Heart right ventricle (tissue), 16 donors: ENCODE measurements at regions not wholly inside any gene's neighbourhood (a gene's known extent, or its start where the extent isn't known, plus 50 kb on each side); places are given as distances from the start of the nearest gene placed in this dataset.

ENCODE experiments used
- ATAC-seq, 8 donors: fragments of 200-7000 bp; cut with Tn5 transposase; one replicate each; pipeline ENCODE4 v1.9.1; 2020; ENCODE audit warnings: mild to moderate bottlenecking in 8 of 8, moderate library complexity in 8 of 8, moderate number of reproducible peaks in 1 of 8
- DNase-seq, 2 donors: peaks; one replicate each; pipeline ENCODE4 v3.0.0-alpha.2; 2020
- H3K27ac ChIP-seq, 10 donors: fragments of 200-600 bp; sonication (generic) in 2 of 10; one replicate each; pipeline versions ENCODE4 v1.5.0 to v1.8.0; 2020 to 2022; ENCODE audit warnings: mild to moderate bottlenecking in 3 of 10
- H3K27me3 ChIP-seq, 7 donors: fragments of 200-600 bp; one replicate each; pipeline ENCODE4 v1.8.0; 2021 to 2022; ENCODE audit warnings: mild to moderate bottlenecking in 2 of 7
- H3K36me3 ChIP-seq, 9 donors: fragments of 200-600 bp; sonication (generic) in 1 of 9; one replicate each; pipeline versions ENCODE4 v1.5.0 to v1.8.0; 2020 to 2022; ENCODE audit warnings: mild to moderate bottlenecking in 2 of 9
- H3K4me1 ChIP-seq, 9 donors: fragments of 200-600 bp; sonication (generic) in 1 of 9; one replicate each; pipeline versions ENCODE4 v1.5.0 to v1.8.0; 2020 to 2022; ENCODE audit warnings: mild to moderate bottlenecking in 4 of 9
- H3K4me3 ChIP-seq, 10 donors: fragments of 200-600 bp; sonication (generic) in 2 of 10; one replicate each; pipeline versions ENCODE4 v1.5.0 to v1.8.0; 2020 to 2022; ENCODE audit warnings: mild to moderate bottlenecking in 7 of 10, moderate library complexity in 2 of 10
- H3K9me3 ChIP-seq, 11 donors: fragments of 200-600 bp in 10 of 11; sonication (generic) in 2 of 11; one replicate each; pipeline versions ENCODE4 v1.5.0 to v1.8.0; 2013 to 2022; ENCODE audit warnings: mild to moderate bottlenecking in 2 of 11, control low read depth in 1 of 11, moderate library complexity in 1 of 11
- CTCF ChIP-seq, 9 donors: fragments of 200-600 bp; sonication (generic) in 2 of 9; IDR thresholded peaks; one replicate each; pipeline versions ENCODE4 v1.5.0 to v1.8.0; 2021 to 2022; ENCODE audit warnings: antibody characterized with exemption in 9 of 9, mild to moderate bottlenecking in 5 of 9, moderate library complexity in 1 of 9
- WGBS, 2 donors: extraction: QIAGEN DNeasy Blood & Tissue Kit; methylation state at CpG; one replicate each; pipeline ENCODE4 v1.1.7; 2013; ENCODE audit warnings: inconsistent platforms in 1 of 2; 5-methylcytosine and 5-hydroxymethylcytosine counted together
- intact Hi-C, 10 donors: fragments of 100-400 bp; cut with DNase I; formaldehyde crosslinking; loops; one replicate each; pipeline versions ENCODE4 v1.11.1 to v1.14.2; 2022
- donor health status: Arrhythmogenic right ventricular cardiomyopathy.
- donor health status: ischemic (EF 13 %, LVEDD 7.1; RV severe dilation, severe dysfunction).
- donor health status: healthy with polysubstance abuse.
- donor health status: DM: no; HTN: yes; CAD: no.
- donor health status: DM: no; HTN: no; CAD: no.
- donor health status: ischemic (EF 25% LVEDD 6.9; RV normal size, moderate dysfunction).
- donor health status: ischemic (EF 25% LVEDD 5.7; RV mildly dilated, moderate dysfunction).
- donor health status: healthy.
- donor health status: DM: yes; HTN: yes; CAD: no.
- donor health status: Ischemic cardiomyopathy.
- donor health status: ischemic (EF 35%, LVEDD 5.7; RV mildly dilated, moderate dysfunction).
- donor health status: nonischemic (EF 11% LVEDD 7.7; RV severe dilation, severe dysfunction).
- donor health status: DM: yes; HTN: yes; CAD: no.
- donor health status: PGD.
- donor health status: ischemic (EF 29% LVEDD 5.4; RV normal size, mild dysfunction).
- donor health status: nonischemic (EF 23%, LVEDD 6.1; RV moderate dilation, normal function).

GRCh38 chr2:195003881-195004471 lies 653.0 kb upstream of the SLC39A10 start:
- H3K9me3 ChIP-seq, result peaks cover 0 to 3% (median 0%) of the 10 kb centered on the region in 11 donors
- 76 to 77% methylated on average over 4 of the region's 4 CpGs for WGBS, 2 donors
- H3K4me1 ChIP-seq, result no peaks in the 10 kb centered on the region
- DNase-seq, result no peak
- intact Hi-C loops, result no loop called here
- H3K36me3 ChIP-seq, result no peaks in the 10 kb centered on the region
- no peaks in the 10 kb centered on the region for H3K27me3 ChIP-seq
- no peak for TF ChIP-seq CTCF (IDR thresholded peaks at IDR 0.05)
- ATAC-seq, result no peak
- no peak overlapping the region for H3K4me3 ChIP-seq
- H3K27ac ChIP-seq, result no peak overlapping the region

GRCh38 chr2:195001924-195002323 lies 655.1 kb upstream of the SLC39A10 start:
- intact Hi-C loops, result no loop called here
- no peaks in the 10 kb centered on the region for H3K4me1 ChIP-seq

GRCh38 chr2:194999771-195000170 lies 657.3 kb upstream of the SLC39A10 start:
- H3K36me3 ChIP-seq, result no peaks in the 10 kb centered on the region
- H3K4me3 ChIP-seq, result no peak overlapping the region
- 65 to 72% methylated on average over 4 of the region's 4 CpGs for whole genome bisulfite sequencing, 2 donors
- intact Hi-C loops, result no loop called here
- H3K27me3 ChIP-seq, result no peaks in the 10 kb centered on the region
- ATAC-seq (no peak), DNase-seq (no peak)
- no peaks in the 10 kb centered on the region for H3K4me1 ChIP-seq
- H3K27ac ChIP-seq, result no peak overlapping the region
- H3K9me3 ChIP-seq, result peaks cover 0 to 3% (median 0%) of the 10 kb centered on the region in 11 donors
- no peak for TF ChIP-seq CTCF (IDR thresholded peaks at IDR 0.05)

More at GRCh38 chr2:195001924-195002323, 655.1 kb upstream of the SLC39A10 start:
- Histone ChIP-seq H3K9me3 (peaks cover 0 to 3% (median 0%) of the 10 kb centered on the region in 11 donors), H3K36me3 (no peaks in the 10 kb centered on the region), H3K27ac (no peak overlapping the region), H3K4me3 (no peak overlapping the region), H3K27me3 (no peaks in the 10 kb centered on the region)
- 89 to 91% methylated on average over 3 of the region's 3 CpGs for WGBS, 2 donors
- no peak for ATAC-seq
- TF ChIP-seq CTCF (IDR thresholded peaks at IDR 0.05), result no peak
- no peak for DNase-seq

- no peak for ATAC-seq
- Histone ChIP-seq H3K27ac (no peak overlapping the region), H3K9me3 (no peaks in the 10 kb centered on the region), H3K4me3 (no peak overlapping the region), H3K36me3 (no peaks in the 10 kb centered on the region), H3K27me3 (no peaks in the 10 kb centered on the region), H3K4me1 (no peaks in the 10 kb centered on the region)
- no peak for TF ChIP-seq CTCF (IDR thresholded peaks at IDR 0.05)
- intact Hi-C loops, result no loop called here
- DNase-seq, result no peak
- 79 to 84% methylated on average over 2 of the region's 2 CpGs for WGBS, 2 donors
These were observed 664.4 kb upstream of the SLC39A10 start for GRCh38 chr2:194992648-194993047.
